GM18498 (cell line): ENCODE measurements at regions not wholly inside any gene's neighbourhood (a gene's known extent, or its start where the extent isn't known, plus 50 kb on each side); places are given as distances from the start of the nearest gene placed in this dataset.

Experiments
- ATAC-seq: cut with Tn5 transposase; IDR thresholded peaks from one replicate; pipeline ENCODE4 v1.9.1; 2021; ENCODE audit warnings: mild to moderate bottlenecking, moderate library complexity; ENCODE audit not compliant: unreplicated experiment

DNA sequence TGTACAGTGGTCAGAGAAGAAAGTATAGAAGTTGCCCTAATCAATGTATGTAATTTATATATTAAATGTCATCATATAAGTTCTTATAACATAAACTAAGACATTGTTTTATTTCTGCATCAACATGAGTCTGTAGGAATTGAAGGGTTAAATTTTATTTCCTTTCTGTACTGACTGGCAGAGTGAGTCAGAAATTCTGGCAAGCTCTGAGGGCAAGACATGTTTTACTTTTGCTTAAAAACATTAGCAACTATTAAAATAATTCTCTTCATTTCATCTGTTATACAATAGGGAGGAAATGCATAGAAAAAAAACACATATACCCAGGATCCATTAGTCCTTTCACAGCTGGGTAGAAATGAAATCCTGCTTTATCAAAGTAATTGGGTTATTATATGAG lies 171.4 kb upstream of the ALCAM start:
- no peak for ATAC-seq

DNA sequence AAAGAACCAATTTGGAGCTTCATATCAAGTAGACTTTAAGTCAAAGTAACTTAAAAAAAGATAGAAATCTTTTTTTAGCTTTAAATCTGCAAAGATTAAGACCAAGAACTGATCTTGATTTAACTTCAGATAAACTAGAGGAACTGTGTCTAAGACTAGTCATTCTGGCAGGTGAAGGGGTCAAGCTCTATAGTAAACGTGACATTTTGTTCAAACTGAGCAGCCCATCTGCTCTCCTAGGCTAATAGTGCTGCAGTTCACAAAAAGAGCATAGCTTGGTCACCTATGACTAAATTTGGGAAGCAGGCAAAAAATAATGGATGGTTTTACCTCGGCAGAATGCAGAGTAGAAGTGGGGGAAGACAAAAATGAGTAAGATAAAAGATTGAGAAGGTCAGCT lies 168.8 kb upstream of the ALCAM start:
- ATAC-seq, result no peak

DNA sequence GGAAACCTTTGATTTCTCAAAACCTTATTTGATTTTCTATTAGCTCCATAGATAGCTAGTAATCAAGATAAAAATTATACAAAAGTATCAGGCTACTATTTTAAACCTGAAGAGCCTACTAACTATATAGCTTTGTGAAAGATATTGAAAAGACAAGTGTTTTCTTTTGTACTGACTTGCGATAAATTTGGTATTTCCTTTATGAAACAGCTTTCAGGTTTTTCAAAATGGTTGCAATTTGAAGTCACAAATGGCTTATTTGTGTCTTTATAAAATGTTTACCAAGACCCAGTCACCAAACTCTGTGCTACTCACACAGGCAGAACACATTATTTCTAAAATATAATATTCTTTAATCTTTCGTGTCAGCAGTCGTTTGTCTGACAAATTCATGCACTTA lies 167.5 kb upstream of the ALCAM start:
- ATAC-seq, result no peak

DNA sequence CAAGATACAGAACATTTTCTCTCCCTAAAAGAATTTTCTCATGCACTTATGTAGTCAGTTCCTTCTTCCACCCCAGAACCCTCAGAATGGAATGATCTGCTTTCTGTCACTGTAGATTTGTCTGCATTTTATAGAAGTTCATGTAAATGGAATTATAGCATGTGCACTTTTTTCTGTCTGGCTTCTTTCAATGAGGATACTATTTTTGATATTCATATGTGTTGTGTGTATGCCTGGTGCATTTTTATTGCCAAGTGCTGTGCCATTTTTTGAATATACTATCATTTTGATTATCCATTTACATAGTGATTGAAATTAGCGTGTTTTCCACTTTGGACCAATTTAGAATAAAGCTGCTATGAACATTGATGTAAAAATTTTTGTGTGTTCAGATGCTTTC lies 156.6 kb upstream of the ALCAM start:
- ATAC-seq, result no peak

DNA sequence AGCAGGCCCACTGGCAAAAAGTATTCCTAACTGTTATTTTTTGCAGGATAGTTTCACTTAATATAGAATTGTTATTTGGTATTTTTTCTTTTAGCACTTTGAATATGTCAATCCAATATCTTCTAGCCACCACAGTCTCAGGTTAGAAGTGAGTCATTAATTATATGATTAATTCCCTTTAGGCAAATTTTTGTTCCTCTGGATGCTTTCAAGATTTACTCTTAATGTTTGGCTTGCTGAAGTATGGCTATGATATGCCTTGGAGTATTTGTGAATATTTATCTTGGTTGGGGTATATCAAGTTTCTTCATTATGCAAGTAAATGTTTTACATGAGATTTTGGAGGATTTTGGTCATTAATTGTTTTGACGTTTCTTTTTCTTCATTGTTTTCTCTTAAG lies 152.1 kb upstream of the ALCAM start:
- ATAC-seq, result no peak

DNA sequence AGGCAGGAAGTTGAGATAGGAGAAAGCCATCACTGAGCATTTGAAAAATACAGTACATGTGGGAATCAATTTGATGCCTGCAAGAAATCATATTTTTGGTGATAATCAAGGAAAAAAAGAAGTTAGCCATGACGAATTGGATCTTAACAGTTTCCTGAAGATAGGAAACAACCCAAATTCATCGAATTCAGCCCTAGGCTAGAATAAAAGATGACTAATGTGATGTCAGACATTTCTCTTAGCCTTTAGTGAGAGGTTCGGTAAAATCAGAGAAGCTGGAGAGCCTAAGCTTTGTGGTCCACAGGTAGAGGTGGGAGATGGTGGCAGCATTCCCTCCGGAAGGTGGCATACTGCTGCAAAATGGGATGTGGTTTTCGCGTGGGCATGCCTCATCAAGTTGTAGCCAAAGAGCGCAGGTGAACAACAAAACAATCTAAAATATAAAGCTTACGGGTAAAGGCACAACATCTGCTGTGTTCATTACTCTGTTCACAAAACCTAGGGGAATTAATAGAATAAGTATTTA lies 144.1 kb upstream of the ALCAM start:
- no peak for ATAC-seq

DNA sequence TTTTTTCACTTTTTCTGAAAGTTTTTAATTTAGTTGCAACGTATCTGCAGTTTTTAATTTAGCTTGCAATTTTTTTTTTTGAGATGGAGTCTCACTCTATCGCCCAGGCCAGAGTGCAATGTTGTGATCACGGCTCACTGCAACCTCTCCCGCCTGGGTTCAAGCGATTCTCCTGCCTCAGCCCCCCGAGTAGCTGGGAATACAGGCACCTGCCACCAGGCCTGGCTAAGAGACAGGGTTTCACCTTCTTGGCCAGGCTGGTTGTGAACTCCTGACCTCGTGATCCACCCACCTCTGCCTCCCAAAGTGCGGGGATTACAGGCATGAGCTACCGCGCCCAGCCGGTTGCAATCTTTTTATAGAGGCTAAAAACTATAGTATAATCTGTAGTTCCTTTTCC lies 142.9 kb upstream of the ALCAM start:
- ATAC-seq, result no peak

DNA sequence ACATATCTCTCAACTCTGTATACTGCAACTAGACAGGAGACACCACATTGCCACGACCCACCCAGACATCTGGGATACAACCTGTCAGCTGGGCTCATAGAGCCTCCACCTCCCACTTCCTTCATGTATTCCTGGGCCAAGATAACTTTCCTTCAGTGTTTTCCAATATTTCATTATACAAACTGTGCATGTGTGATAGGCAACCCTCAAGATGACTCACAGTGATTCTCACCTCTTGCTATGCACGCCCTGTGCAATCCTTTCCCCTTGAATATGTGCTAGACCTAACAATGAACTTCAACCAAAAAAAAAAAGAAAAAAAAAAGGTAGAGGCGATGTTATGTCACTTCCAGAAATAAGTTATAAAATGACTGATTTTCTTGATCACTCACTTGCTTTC lies 138.0 kb upstream of the ALCAM start:
- ATAC-seq, result no peak

DNA sequence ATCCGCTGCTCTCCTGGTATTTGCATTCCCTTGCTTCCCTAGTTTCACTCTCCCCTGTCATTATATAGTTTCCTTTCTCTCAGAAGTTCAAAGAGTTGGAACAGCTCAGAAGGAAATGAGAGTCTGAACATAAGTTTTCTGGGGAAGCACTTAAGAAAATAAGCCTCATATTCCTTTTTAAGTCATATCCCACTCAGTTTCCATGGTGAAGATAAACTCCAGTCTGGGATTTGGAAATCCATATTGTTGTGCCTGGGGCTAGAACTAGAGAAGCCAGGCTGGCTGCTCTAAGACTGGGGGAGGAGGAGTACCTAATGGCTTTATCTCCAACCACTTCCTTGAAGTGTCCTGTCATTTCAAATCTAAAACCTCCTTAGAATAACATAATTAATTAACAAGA lies 134.2 kb upstream of the ALCAM start:
- ATAC-seq, result no peak

DNA sequence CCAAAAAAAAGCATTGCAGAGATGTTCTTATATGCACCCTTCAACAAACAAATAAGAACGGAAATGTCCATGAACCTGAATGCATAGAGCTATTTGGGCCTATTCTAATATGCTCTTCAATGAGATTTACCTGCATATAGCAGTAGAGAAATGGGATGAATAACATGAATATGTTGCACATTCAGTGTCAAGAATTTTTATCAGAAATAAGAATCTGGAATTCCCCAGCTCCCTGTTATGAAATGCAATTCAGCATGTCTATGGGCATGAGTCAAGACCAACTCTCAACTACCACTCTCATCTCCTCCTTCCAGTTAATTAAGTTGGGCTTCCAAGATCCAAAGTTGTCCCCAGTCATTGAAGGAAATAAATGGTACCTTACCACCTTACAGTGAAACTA lies 133.7 kb upstream of the ALCAM start:
- ATAC-seq, result no peak

DNA sequence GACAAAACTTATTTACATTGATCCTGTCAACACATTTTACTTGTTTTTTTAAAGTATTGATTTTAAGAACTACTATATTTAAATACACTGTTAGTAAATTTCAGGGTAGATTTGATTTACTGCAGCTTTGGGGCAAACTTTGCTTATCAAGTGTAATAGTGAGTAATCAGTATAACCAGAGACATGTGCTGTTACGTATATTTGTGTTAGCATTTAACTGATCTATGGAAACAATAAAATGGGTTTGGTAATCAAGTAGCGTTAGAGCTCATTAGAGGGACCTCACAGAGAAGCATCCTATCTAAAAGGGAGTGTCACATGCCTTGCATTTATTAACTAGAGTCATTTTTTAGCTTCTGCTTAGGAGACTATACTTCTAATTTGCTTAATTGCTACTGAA lies 131.5 kb upstream of the ALCAM start:
- ATAC-seq, result no peak

DNA sequence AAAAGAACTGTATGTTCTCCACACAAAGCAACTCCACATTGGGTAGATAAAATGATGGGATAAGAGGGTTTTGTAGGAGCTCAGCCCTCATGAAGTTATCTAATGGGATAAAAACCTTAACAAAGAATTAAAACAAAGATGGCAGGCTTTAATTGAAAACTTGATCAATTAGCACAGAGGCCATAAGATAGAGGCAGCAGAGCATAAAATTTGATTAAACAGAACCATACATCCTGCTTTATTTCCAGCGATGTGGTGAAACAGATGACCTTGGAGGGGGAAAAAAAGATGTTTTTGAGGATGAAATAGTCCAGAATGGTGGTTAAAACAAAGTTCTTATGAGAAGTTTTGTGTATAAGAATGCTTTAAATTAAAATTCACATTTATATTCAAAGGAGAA lies 130.9 kb upstream of the ALCAM start:
- ATAC-seq, result no peak

DNA sequence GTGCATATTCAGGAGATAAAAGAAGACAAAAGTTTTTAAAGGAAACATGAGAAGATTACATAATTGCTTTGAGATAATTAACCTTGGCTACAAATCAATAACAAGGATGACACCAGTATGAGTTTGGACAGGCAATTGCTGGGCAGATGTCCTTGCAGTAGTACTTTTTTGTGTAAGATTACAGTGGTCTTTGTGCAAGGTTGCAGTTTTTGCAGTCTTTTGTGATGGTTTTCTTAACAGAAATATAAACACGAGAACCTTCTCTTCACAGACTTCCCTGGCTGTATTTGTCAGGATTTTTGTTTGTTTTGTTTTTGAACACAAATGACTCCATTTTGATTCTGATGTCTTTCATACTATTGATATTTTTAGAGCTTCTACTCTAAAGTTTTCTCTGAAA lies 128.3 kb upstream of the ALCAM start:
- ATAC-seq, result no peak

DNA sequence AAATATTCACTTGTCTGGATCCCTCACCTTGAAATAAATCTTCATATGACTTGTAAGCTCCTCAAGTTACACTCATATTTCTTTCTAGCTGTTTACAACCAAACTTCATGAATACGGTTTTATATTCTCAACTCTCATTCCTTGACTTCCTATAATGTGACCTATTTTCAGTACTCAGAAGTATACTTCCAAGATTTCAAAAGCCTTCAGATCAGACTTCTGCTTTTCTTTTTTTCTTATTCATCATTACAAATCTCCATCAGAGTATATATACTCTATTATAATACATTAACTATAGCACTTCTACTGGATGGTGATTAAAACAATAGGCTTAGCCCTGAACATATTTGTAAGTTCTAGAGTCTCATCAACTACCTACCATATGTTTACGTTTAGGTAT lies 123.6 kb upstream of the ALCAM start:
- no peak for ATAC-seq

DNA sequence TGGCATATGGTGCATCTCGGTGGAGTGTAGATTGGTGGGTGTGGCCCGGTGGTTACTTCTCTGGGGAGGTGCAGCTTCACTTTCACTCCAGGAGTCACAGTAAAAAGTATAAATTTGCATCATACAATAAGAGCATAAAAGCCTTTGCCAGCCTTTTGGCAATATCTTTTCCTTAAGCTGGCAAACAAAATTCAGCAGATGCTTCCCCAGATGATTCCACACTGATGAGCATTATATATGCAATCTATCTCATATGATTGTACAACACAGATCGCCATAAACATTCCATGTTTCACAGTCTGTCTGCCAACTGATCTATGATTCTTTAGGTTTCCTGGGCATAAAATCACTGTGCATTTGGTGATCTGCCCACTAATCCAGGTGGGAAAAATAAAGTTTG lies 120.2 kb upstream of the ALCAM start:
- no peak for ATAC-seq

DNA sequence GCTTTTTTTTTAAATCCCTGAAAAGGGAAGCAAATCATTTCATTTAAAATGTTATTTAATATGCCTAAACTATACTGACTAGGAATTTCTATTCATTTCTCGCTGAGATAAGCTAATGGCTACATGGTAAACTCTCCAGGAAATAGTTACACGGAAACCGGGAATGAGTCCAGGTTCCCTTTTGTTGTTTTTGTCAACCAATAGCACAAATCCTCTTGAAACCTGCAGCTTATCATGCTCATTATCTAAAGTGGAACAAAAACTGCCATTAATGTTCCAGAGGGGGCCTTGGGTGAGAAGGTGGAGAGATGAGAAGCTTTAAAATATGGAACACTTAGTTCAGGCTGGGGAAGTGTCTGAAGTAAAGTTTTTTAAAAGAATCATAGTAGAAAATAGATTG lies 113.5 kb upstream of the ALCAM start:
- no peak for ATAC-seq

DNA sequence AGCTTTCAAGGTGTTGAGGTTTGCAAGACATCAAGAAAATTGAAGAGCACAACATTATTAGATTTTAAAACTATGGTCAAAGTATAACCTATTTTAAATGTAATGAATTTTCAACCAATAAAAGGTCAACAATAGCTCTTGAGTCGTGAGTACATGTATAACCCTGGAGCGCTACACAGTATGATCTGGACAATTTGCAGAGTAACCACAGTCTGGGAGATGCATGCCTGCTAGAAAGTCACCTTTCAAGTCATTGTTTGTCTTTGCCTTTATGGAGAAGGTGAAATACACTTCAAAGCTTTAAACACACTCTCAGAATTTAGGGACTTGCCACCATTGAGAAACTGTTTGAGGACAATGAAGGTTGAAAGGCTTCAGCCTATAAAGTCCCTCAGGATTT lies 112.6 kb upstream of the ALCAM start:
- ATAC-seq, result no peak

DNA sequence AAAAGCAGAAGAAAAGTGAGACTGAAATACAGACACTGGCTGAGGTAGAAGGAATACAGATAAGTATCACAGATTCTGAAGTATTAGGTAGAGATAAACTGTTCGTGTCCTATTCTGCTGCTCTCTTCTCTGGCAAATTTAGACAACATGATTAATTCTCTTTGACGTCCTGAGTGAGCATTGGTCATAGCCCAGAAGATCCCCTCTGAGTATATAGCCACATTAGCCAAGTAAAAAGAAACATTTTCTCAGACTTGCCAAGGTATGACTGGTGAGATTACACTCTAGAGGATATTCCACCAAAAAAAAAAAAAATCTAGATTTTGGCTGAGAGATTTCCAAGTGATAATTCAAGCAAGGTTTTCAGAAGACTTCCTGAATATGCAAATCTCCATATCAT lies 111.4 kb upstream of the ALCAM start:
- ATAC-seq, result no peak

DNA sequence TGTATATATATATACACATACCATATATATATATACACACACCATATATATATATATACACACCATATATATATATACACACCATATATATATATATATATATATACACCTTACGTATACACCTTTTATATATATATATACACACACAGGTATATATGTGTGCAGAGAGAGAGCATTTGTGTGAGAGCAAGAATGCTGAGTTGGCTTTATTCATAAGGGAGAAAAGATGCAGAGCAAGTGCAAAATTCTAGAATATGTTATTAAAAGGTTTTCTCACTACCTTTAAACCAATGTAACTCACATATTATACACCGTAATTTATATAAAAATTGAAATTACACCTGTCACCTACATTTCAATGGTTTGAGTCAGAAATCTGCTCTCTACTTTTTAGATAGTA lies 107.2 kb upstream of the ALCAM start:
- no peak for ATAC-seq

DNA sequence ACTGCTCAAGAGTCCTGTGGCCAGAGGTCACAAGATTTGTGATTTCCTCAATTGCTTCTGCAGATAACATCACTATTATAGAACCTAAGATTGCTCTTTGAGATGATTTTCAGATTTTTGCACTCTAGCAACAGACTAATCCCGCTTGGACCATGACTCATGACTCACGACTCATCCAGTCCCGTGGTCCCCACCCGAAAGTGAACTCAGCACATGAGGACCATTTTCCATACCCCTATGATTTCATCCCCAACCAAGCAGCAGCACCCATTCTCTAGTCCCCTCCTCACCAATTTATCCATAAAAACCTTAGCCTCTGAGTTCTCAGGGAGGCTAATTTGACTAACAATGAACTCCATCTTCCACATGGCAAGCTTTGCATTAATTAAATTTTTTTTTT lies 106.3 kb upstream of the ALCAM start:
- ATAC-seq, result no peak

DNA sequence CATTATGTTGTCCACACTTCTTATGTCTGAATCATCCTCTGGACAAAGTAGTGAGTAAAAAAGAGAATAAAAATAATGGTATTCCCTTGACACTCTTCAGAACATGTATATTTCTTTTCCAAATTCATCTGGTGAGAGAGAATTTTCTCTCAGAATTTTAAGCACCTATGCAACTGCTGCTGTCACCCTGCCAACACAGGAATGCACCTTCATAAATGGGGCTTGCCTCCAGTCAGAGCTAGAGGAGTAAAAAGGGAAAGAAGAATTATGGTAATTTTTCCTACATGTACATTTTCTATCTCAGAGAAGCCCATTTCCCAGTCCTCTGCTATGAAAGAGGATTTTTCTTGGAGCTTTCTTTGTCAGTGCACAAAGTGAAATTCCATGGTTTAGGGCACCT lies 92.2 kb upstream of the ALCAM start:
- no peak for ATAC-seq

DNA sequence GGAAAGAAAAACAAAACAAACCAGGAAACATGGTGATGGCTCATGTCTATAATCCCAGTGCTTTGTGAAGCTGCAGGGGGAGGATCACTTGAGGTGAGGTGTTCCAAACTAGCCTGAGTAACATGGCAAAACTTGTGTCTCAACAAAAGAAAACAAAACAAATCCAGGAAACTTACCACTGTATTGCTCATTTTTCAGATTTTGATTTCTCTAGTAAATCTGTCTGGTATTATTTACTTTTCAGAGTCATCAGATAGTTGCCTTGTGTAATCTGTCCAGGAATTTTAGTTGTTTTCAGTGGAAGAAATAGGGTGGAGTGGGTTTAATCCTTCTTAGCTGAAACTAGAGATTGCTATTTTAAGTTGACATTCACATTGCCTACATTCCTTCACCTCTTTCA lies 91.8 kb upstream of the ALCAM start:
- ATAC-seq, result no peak

DNA sequence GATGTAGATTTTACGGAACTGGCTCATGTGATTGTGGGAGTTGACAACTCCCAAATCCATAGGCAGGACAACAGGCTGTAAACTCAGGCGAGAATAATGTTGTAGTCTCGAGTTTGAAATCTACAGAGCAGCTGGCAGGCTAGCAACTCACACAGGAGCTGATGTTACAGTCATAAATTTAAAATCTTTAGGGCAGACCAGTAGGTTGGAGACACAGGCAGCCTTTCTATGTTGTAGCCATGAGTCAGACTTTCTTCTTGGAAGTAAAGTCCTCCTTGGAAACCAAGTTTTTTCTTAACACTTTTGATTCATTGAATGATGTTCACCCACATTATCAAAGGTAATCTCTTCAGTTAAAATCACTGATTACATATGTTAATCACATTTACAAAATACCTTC lies 89.1 kb upstream of the ALCAM start:
- no peak for ATAC-seq

DNA sequence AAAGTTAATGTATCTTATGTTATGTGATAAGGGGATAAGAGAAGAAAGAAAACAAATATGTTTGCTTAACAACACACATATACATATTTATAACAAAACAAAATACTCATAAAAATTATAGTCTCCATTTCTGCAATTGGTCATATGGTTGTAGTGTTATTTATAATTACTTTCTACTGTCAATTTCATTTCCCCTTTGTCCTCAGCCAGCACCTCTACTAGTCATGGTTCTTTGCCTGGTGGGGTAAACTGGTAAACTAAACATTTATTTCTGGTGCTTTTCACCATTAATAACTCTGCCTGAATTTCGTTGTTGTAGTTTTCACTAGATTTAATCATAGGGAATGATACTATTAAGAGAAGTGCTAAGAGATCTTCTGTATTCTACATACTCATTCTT lies 88.0 kb upstream of the ALCAM start:
- ATAC-seq, result no peak
